HFFc6 (cell line): ENCODE measurements at regions not wholly inside any gene's neighbourhood (a gene's known extent, or its start where the extent isn't known, plus 50 kb on each side); places are given as distances from the start of the nearest gene placed in this dataset.
"Not testable (repeated sequence)": the region's sequence is repeated elsewhere in the genome, so short reads cannot be mapped to it uniquely, and the experiment has no call there.

Experiments used
- DNase-seq: peaks from one replicate; pipeline ENCODE4 v3.0.0-alpha.2; 2018
- H3K27ac Mint-ChIP-seq: 2 replicates; pipeline ENCODE4 v1.8.0; 2020; ENCODE audit warnings: mild to moderate bottlenecking, mixed read lengths
- H3K27me3 Mint-ChIP-seq: 2 replicates; pipeline ENCODE4 v1.8.0; 2021; ENCODE audit warnings: mild to moderate bottlenecking, moderate library complexity, mixed read lengths; ENCODE audit not compliant: insufficient read depth
- H3K36me3 Mint-ChIP-seq: 2 replicates; pipeline ENCODE4 v1.8.0; 2021; ENCODE audit warnings: low read depth, mixed read lengths
- H3K4me1 Mint-ChIP-seq: 2 replicates; pipeline ENCODE4 v1.8.0; 2020; ENCODE audit warnings: low read depth, mixed read lengths
- H3K4me3 Mint-ChIP-seq: 2 replicates; pipeline ENCODE4 v1.8.0; 2020; ENCODE audit warnings: mild to moderate bottlenecking, moderate library complexity, mixed read lengths
- H3K9me3 Mint-ChIP-seq: 2 replicates; pipeline ENCODE4 v1.8.0; 2020; ENCODE audit warnings: mild to moderate bottlenecking, mixed read lengths
- TF ChIP-seq, protein P1 (sequence below): fragments of 200-600 bp; sonication (generic); IDR thresholded peaks from 2 replicates; pipeline ENCODE4 v1.5.0; 2021; ENCODE audit warnings: antibody characterized with exemption, mild to moderate bottlenecking

DNA sequence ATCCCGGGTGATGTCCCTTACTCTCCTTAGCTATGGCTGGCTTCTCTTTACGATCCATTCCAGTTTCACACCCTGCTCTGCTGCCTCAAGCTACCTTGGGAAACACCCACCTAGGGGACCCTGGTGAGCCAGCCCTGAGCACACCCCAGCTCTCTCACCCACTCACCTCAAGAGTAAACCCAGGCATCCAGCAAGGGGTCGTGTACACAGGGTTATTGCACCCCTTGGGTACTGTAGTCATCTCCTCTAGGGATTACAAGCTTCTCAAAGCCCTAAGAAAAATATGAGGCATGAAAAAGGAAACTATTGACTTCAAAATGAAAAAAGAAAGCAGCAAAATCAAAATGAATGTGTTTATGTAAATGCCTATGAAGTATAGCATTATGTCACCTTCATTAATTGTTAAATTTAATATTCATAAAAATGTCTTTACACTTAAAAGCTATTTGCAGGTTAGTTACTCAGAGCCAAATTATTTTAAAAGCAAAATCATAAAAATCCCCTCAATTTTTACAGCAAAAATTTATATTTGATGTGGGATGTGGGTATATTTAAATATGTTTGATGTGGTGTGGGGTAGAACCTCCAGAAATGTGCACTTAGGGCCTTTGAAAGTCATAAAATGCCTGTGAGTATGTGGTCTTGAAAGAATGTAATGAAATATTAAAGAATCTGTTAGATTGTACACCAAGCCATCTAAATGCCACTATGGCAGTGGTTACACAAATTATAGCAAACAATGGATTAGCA is 190.3 kb downstream of the C1orf94 start:
- DNase-seq = no peak
- no peak overlapping the region for H3K4me3 Mint-ChIP-seq
- no peak overlapping the region for H3K27ac Mint-ChIP-seq
- peaks cover 55% of the 10 kb centered on the region for H3K9me3 Mint-ChIP-seq
- peaks cover 7% of the 10 kb centered on the region for H3K36me3 Mint-ChIP-seq
- H3K27me3 Mint-ChIP-seq = no peaks in the 10 kb centered on the region
- no peaks in the 10 kb centered on the region for H3K4me1 Mint-ChIP-seq
- TF ChIP-seq, protein P1, sequence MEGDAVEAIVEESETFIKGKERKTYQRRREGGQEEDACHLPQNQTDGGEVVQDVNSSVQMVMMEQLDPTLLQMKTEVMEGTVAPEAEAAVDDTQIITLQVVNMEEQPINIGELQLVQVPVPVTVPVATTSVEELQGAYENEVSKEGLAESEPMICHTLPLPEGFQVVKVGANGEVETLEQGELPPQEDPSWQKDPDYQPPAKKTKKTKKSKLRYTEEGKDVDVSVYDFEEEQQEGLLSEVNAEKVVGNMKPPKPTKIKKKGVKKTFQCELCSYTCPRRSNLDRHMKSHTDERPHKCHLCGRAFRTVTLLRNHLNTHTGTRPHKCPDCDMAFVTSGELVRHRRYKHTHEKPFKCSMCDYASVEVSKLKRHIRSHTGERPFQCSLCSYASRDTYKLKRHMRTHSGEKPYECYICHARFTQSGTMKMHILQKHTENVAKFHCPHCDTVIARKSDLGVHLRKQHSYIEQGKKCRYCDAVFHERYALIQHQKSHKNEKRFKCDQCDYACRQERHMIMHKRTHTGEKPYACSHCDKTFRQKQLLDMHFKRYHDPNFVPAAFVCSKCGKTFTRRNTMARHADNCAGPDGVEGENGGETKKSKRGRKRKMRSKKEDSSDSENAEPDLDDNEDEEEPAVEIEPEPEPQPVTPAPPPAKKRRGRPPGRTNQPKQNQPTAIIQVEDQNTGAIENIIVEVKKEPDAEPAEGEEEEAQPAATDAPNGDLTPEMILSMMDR = no peak

DNA sequence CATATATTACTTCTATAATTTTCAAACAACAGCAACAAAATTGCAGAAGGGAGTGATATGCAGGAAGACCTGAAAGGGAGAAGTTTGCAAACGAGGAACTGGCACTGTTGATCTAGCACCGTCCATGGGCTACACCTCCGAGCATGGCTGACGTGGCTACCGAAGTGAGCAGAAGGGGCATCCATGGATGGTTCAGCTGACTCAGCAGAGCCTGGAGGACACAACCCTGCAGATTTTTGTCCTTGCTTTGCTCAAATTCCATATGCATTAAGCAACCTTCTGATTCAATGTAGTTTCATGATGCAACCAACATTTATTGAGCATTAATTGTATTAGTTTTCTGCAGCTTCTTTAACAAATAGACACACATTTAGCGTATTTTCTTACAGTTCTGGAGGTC is 191.2 kb downstream of the C1orf94 start:
- no peaks in the 10 kb centered on the region for H3K4me1 Mint-ChIP-seq
- DNase-seq = no peak
- TF ChIP-seq, protein P1 = no peak
- H3K27ac Mint-ChIP-seq = no peak overlapping the region
- no peaks in the 10 kb centered on the region for H3K27me3 Mint-ChIP-seq
- no peak overlapping the region for H3K4me3 Mint-ChIP-seq
- peaks cover 7% of the 10 kb centered on the region for H3K36me3 Mint-ChIP-seq
- H3K9me3 Mint-ChIP-seq = peaks cover 58% of the 10 kb centered on the region

DNA sequence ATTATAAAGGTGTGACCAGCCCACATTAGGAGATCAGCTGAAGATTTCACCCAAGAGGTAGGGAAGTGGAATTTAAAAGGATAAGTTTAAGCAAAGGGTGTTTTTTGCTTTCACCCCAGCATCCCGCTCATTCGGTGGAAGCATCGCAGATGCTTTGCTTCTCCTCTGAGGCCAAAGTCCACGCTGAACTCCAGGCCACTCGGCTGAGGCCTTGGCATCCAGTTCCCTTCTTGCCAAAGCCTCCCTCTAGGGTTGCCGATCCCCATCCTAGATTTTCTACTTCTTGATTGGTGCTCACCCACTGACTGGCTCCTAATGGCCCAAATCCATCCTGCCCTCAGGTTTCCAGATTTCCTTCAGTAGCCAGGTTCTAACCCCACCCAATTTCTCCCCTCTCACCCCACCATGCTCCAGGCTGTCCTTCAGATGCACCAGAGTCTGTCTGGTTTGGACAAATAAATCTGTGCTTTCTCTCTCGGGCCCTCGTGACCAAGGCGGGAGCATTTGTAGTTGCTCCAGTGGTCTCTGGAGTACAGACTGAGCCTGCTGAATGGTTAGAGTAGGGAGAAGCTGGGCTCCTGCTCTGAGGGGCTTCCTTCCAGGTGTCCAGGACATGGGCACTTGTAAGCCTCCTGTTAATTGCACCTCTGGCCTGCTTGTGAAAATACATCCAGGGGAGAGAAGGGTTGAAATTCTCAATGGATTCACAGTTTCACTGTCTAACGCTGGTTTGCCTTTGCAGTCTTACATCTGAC is 193.2 kb downstream of the C1orf94 start:
- H3K36me3 Mint-ChIP-seq = no peaks in the 10 kb centered on the region
- no peak overlapping the region for H3K27ac Mint-ChIP-seq
- no peaks in the 10 kb centered on the region for H3K27me3 Mint-ChIP-seq
- H3K4me1 Mint-ChIP-seq = no peaks in the 10 kb centered on the region
- TF ChIP-seq, protein P1 = no peak
- no peak for DNase-seq
- no peak overlapping the region for H3K4me3 Mint-ChIP-seq
- peaks cover 62% of the 10 kb centered on the region for H3K9me3 Mint-ChIP-seq

DNA sequence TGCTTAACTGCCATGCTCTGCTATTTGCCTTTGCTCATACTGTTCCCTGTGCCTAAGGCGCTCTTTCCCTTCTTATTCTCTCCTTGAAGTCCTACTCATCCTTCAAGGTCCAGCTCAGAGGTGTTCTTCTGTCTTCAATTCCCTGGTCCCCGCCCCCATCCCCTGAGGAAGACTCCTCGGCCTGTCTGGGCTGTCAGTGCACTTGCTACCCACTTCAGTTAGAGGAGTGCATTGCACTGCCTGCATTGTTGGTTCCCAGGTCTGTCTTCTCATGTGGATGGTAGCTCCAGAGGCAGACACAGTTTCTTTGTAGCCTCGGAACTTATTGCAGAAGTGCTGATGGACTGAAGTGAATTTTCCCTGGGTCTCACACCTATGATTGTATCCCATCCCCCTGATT is 194.0 kb downstream of the C1orf94 start:
- peaks cover 56% of the 10 kb centered on the region for H3K9me3 Mint-ChIP-seq
- no peaks in the 10 kb centered on the region for H3K4me1 Mint-ChIP-seq
- H3K27me3 Mint-ChIP-seq = no peaks in the 10 kb centered on the region
- H3K36me3 Mint-ChIP-seq = no peaks in the 10 kb centered on the region
- H3K4me3 Mint-ChIP-seq = no peak overlapping the region
- no peak for DNase-seq
- no peak overlapping the region for H3K27ac Mint-ChIP-seq
- TF ChIP-seq, protein P1 = no peak

DNA sequence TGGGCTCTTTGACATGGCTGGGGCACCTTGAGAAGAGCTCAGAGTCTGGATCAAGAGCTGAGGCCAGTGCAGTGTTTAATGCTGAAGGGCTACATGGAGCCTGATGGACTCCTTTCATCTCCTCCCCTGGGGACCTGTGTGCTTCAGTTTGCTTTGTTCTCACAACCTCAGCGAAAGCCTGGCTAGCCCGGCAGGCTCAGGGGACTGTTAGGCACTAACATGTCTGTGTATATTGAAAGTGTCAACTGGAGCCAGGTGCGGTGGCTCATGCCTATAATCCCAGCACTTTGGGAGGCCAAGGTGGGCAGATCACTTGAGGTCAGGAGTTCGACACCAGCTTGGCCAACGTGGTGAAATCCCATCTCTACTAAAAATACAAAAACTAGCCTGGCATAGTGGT is 194.5 kb downstream of the C1orf94 start:
- not testable (repeated sequence) for H3K27me3 Mint-ChIP-seq, H3K4me1 Mint-ChIP-seq
- H3K9me3 Mint-ChIP-seq = peaks cover 55% of the 10 kb centered on the region

More for the DNA sequence above, 194.5 kb downstream of the C1orf94 start:
- not testable (repeated sequence) for H3K36me3 Mint-ChIP-seq, H3K27ac Mint-ChIP-seq, DNase-seq, H3K4me3 Mint-ChIP-seq
